Esophagus muscularis mucosa (tissue), 4 donors: ENCODE measurements at regions not wholly inside any gene's neighbourhood (a gene's known extent, or its start where the extent isn't known, plus 50 kb on each side); places are given as distances from the start of the nearest gene placed in this dataset.

Experiments used
- EP300 ChIP-seq: sonication (generic); formaldehyde crosslinking; IDR thresholded peaks from one replicate; pipeline ENCODE4 v1.6.1; 2017; ENCODE audit warnings: antibody characterized with exemption
- POLR2A ChIP-seq: fragments of 450-650 bp; IDR thresholded peaks from one replicate; pipeline ENCODE4 v1.6.1; 2017; ENCODE audit warnings: antibody characterized with exemption, moderate library complexity, mild to moderate bottlenecking, low read depth
- POLR2AphosphoS5 ChIP-seq, 2 donors: sonication (generic); formaldehyde crosslinking; IDR thresholded peaks; one replicate each; pipeline ENCODE4 v1.6.1; 2017; ENCODE audit warnings: antibody characterized with exemption in 2 of 2
- TF ChIP-seq, protein P1 (sequence below), 3 experiments: fragments of 200-600 bp in 2 of 3; fragments of 450-650 bp in 1 of 3; sonication (generic) in 2 of 3; IDR thresholded peaks; one replicate each; pipeline ENCODE4 v1.5.1; 2017 to 2019; ENCODE audit warnings: antibody characterized with exemption in 3 of 3, mild to moderate bottlenecking in 2 of 3, moderate library complexity in 1 of 3

DNA sequence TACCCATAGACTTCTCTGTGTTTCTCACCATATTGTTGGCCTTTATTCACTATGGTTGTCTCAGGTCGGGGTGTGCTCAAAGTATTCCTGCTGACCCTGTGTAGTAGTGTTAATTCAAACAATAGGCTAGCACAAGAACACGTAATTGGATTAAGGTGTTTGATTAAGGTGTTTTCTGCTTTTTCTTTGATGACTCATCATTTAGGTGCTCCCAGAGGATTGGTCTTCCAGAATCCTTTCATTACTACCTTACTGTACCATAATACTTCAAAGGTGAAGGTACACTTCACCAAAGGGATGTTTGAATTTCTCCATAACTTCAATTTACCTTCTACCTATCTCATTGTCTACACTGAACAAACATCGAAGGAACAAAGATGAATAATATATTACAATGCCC, 121.7 kb upstream of the CCDC160 start:
- TF ChIP-seq POLR2A (no peak), POLR2AphosphoS5 (IDR thresholded peaks at IDR 0.05) (no peak), EP300 (no peak)
- TF ChIP-seq, protein P1, sequence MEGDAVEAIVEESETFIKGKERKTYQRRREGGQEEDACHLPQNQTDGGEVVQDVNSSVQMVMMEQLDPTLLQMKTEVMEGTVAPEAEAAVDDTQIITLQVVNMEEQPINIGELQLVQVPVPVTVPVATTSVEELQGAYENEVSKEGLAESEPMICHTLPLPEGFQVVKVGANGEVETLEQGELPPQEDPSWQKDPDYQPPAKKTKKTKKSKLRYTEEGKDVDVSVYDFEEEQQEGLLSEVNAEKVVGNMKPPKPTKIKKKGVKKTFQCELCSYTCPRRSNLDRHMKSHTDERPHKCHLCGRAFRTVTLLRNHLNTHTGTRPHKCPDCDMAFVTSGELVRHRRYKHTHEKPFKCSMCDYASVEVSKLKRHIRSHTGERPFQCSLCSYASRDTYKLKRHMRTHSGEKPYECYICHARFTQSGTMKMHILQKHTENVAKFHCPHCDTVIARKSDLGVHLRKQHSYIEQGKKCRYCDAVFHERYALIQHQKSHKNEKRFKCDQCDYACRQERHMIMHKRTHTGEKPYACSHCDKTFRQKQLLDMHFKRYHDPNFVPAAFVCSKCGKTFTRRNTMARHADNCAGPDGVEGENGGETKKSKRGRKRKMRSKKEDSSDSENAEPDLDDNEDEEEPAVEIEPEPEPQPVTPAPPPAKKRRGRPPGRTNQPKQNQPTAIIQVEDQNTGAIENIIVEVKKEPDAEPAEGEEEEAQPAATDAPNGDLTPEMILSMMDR (IDR thresholded peaks at IDR 0.05) = no peak
